Psoas muscle (tissue), 7 donors: ENCODE measurements at regions not wholly inside any gene's neighbourhood (a gene's known extent, or its start where the extent isn't known, plus 50 kb on each side); places are given as distances from the start of the nearest gene placed in this dataset.

Experiments
- ATAC-seq, 4 donors: fragments of 200-7000 bp; cut with Tn5 transposase; one replicate each; pipeline ENCODE4 v1.9.1; 2020; ENCODE audit warnings: moderate library complexity in 3 of 4, mild to moderate bottlenecking in 2 of 4
- DNase-seq, 2 donors: peaks; one replicate each; pipeline ENCODE4 v3.0.0-alpha.2; 2020
- H3K27ac ChIP-seq: fragments of 200-600 bp; one replicate; pipeline ENCODE4 v1.8.0; 2022
- H3K27me3 ChIP-seq, 3 donors: fragments of 200-600 bp in 1 of 3; one replicate each; pipeline versions ENCODE4 v1.6.1 to v1.8.0; 2013 to 2022; ENCODE audit warnings: low read length in 2 of 3, mild to moderate bottlenecking in 2 of 3, moderate library complexity in 1 of 3; ENCODE audit not compliant: insufficient read depth in 3 of 3
- H3K36me3 ChIP-seq, 2 donors: fragments of 200-600 bp in 1 of 2; one replicate each; pipeline versions ENCODE4 v1.6.1 to v1.8.0; 2013 to 2022; ENCODE audit warnings: low read depth in 1 of 2, mild to moderate bottlenecking in 1 of 2, moderate library complexity in 1 of 2; ENCODE audit not compliant: insufficient read depth in 1 of 2
- H3K4me1 ChIP-seq: fragments of 200-600 bp; one replicate; pipeline ENCODE4 v1.8.0; 2022
- H3K4me3 ChIP-seq: fragments of 200-600 bp; one replicate; pipeline ENCODE4 v1.8.0; 2022; ENCODE audit warnings: mild to moderate bottlenecking
- H3K9me3 ChIP-seq: fragments of 200-600 bp; one replicate; pipeline ENCODE4 v1.8.0; 2022
- CTCF ChIP-seq: fragments of 200-600 bp; IDR thresholded peaks from one replicate; pipeline ENCODE4 v1.8.0; 2022; ENCODE audit warnings: antibody characterized with exemption
- WGBS, 3 donors: extraction: QIAGEN DNeasy Blood & Tissue Kit; methylation state at CpG; one replicate each; pipeline versions ENCODE4 v1.1.6 to v1.1.7; 2013; 5-methylcytosine and 5-hydroxymethylcytosine counted together
- intact Hi-C, 2 donors: fragments of 100-400 bp; cut with DNase I; formaldehyde crosslinking; loops; one replicate each; pipeline versions ENCODE4 v1.11.0 to v1.14.2; 2022
- donor health status: healthy with polysubstance abuse.
- donor health status: DM: no; HTN: no; CAD: no; lungs with moderate emphysema.
- donor health status: Bipolar disorder and iron deficiency.
- donor health status: healthy.
- donor health status: DM: yes; HTN: yes; CAD: no.
- donor health status: DM: no; HTN: no; CAD: no.
- donor health status: DM: yes; HTN: yes; CAD: no.

GRCh38 chrX:96224279-96224678 lies 460.4 kb upstream of the DIAPH2 start:
- Histone ChIP-seq H3K36me3 (no peaks in the 10 kb centered on the region), H3K27ac (no peak overlapping the region), H3K4me3 (no peak overlapping the region), H3K4me1 (no peaks in the 10 kb centered on the region), H3K9me3 (no peaks in the 10 kb centered on the region), H3K27me3 (no peaks in the 10 kb centered on the region)
- no peak for DNase-seq
- intact Hi-C loops = no loop called here
- WGBS, 3 donors = 23 to 52% (median 50%) methylated on average over 3 of the region's 3 CpGs
- no peak for ATAC-seq
- TF ChIP-seq CTCF = no peak

- 10 to 15% (median 11%) methylated on average over 3 of the region's 3 CpGs for WGBS, 3 donors
- DNase-seq (no peak), ATAC-seq (no peak)
- no peak for TF ChIP-seq CTCF
- no peaks in the 10 kb centered on the region for H3K27me3 ChIP-seq
- H3K27ac ChIP-seq = no peak overlapping the region
- no peaks in the 10 kb centered on the region for H3K4me1 ChIP-seq
- H3K9me3 ChIP-seq = no peaks in the 10 kb centered on the region
- no peaks in the 10 kb centered on the region for H3K36me3 ChIP-seq
- intact Hi-C loops = no loop called here
- H3K4me3 ChIP-seq = no peak overlapping the region
These were observed 439.7 kb upstream of the DIAPH2 start for GRCh38 chrX:96244955-96245354.

GRCh38 chrX:96246436-96246835 lies 438.2 kb upstream of the DIAPH2 start:
- Histone ChIP-seq H3K27ac (no peak overlapping the region), H3K9me3 (no peaks in the 10 kb centered on the region), H3K4me1 (no peaks in the 10 kb centered on the region), H3K4me3 (no peak overlapping the region), H3K36me3 (no peaks in the 10 kb centered on the region), H3K27me3 (no peaks in the 10 kb centered on the region)
- DNase-seq (no peak), ATAC-seq (no peak)
- intact Hi-C loops = no loop called here
- TF ChIP-seq CTCF = no peak
